PC-3 (cell line): ENCODE measurements at regions not wholly inside any gene's neighbourhood (a gene's known extent, or its start where the extent isn't known, plus 50 kb on each side); places are given as distances from the start of the nearest gene placed in this dataset.

ENCODE experiments used
- EZH2 ChIP-seq: fragments of 300-600 bp; sonication (generic); IDR thresholded peaks from one replicate; pipeline ENCODE4 v1.6.1; 2017; ENCODE audit warnings: antibody characterized with exemption, mild to moderate bottlenecking, low read length; ENCODE audit not compliant: unreplicated experiment
- TF ChIP-seq, protein P1 (sequence below): fragments of 300-600 bp; sonication (generic); conservative IDR thresholded peaks from 2 replicates; pipeline ENCODE4 v1.5.1; 2017; ENCODE audit warnings: antibody characterized with exemption, low read depth, mild to moderate bottlenecking, low read length

DNA sequence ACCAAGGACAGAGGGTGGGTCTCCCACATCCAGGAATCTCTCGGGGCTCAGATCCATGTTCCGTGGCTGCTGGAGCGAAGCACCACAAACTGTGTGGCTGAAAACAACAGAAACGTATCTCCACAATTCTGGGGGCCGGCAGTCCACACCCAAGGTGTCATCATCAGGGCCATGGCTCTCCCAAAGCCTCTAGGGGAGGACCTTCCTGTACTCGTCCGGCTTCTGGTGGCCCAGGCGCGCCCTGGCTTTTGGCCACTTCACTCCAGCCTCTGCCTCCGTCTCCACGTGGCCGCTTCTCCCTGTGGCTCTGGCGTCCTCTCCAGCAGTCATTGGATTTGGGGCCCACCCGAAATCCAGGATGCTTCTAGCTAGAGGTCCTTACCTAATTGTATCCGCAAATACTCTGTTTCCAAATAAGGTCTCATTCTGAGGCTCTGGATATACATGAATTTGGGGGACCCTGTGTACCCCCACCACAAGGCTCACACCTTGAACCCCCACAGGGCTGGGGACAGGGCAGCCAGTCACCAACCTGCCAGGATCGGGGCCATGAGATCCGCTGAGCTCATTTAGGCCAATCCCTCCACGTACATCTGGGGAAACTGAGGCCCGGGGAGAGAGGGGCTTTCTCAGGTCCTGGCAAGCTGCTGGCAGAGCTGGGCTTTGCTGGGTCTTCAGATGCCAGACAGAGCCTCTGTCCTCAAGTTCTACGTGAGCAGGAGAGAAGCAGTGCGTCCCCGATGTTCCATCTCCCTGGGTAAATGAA is 158.2 kb downstream of the OLFM1 start:
- TF ChIP-seq, protein P1, sequence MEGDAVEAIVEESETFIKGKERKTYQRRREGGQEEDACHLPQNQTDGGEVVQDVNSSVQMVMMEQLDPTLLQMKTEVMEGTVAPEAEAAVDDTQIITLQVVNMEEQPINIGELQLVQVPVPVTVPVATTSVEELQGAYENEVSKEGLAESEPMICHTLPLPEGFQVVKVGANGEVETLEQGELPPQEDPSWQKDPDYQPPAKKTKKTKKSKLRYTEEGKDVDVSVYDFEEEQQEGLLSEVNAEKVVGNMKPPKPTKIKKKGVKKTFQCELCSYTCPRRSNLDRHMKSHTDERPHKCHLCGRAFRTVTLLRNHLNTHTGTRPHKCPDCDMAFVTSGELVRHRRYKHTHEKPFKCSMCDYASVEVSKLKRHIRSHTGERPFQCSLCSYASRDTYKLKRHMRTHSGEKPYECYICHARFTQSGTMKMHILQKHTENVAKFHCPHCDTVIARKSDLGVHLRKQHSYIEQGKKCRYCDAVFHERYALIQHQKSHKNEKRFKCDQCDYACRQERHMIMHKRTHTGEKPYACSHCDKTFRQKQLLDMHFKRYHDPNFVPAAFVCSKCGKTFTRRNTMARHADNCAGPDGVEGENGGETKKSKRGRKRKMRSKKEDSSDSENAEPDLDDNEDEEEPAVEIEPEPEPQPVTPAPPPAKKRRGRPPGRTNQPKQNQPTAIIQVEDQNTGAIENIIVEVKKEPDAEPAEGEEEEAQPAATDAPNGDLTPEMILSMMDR: no peak
- TF ChIP-seq EZH2: no peak
